Activated CD4-positive, alpha-beta T cell treated with anti-CD3 and anti-CD28 coated beads, Interleukin-2, amount 10 ng/mL, durations not matched to agents 7 days and 5 days (primary cell): ENCODE measurements at regions not wholly inside any gene's neighbourhood (a gene's known extent, or its start where the extent isn't known, plus 50 kb on each side); places are given as distances from the start of the nearest gene placed in this dataset.
"Not testable (repeated sequence)": the region's sequence is repeated elsewhere in the genome, so short reads cannot be mapped to it uniquely, and the experiment has no call there.

Experiments used
- CTCF ChIA-PET: fragments of 350-600 bp; sonication (Branson Sonifier 250); formaldehyde crosslinking; loops from one replicate; lab custom pipeline; 2021; ENCODE audit warnings: antibody characterized with exemption; lab: Charles Lee
- POLR2A ChIA-PET: fragments of 350-600 bp; sonication (Branson Sonifier 250); formaldehyde crosslinking; loops from one replicate; lab custom pipeline; 2021; ENCODE audit warnings: antibody characterized with exemption; lab: Charles Lee
- DNase-seq: peaks from one replicate; pipeline ENCODE4 v3.0.0-alpha.2; 2020
- H3K27ac Mint-ChIP-seq: one replicate; pipeline ENCODE4 v1.8.0; 2021; ENCODE audit warnings: mild to moderate bottlenecking, moderate library complexity, mixed read lengths
- H3K27me3 Mint-ChIP-seq: one replicate; pipeline ENCODE4 v1.8.0; 2021; ENCODE audit warnings: mixed read lengths
- H3K36me3 Mint-ChIP-seq: one replicate; pipeline ENCODE4 v1.8.0; 2021; ENCODE audit warnings: low read depth, mixed read lengths
- H3K4me1 Mint-ChIP-seq: one replicate; pipeline ENCODE4 v1.8.0; 2021; ENCODE audit warnings: mixed read lengths
- H3K4me3 Mint-ChIP-seq: one replicate; pipeline ENCODE4 v1.8.0; 2021; ENCODE audit warnings: mild to moderate bottlenecking, moderate library complexity, mixed read lengths
- H3K9me3 Mint-ChIP-seq: one replicate; pipeline ENCODE4 v1.8.0; 2021; ENCODE audit warnings: mixed read lengths

- H3K36me3 Mint-ChIP-seq = no peaks in the 10 kb centered on the region
- H3K27ac Mint-ChIP-seq = no peak overlapping the region
- H3K4me1 Mint-ChIP-seq = no peaks in the 10 kb centered on the region
- H3K27me3 Mint-ChIP-seq = no peaks in the 10 kb centered on the region
- no peaks in the 10 kb centered on the region for H3K9me3 Mint-ChIP-seq
- CTCF ChIA-PET = no interaction called here
- DNase-seq = no peak
- H3K4me3 Mint-ChIP-seq = no peak overlapping the region
- POLR2A ChIA-PET = no interaction called here
These were observed 93.0 kb upstream of the PRKD1 start for GRCh38 chr14:30020687-30021086.

DNA sequence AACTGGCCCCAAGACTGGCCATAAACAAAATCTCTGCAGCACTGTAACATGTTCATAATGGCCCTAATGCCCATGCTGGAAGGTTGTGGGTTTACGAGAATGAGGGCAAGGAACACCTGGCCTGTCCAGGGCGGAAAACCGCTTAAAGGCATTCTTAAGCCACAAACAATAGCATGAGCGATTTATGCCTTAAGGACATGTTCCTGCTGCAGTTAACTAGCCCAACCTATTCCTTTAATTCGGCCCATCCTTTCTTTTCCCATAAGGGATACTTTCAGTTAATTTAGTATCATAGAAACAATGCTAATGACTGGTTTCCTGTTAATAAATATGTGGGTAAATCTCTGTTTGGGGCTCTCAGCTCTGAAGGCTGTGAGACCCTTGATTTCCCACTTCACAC is 95.7 kb upstream of the PRKD1 start:
- H3K27ac Mint-ChIP-seq, DNase-seq, H3K9me3 Mint-ChIP-seq, H3K36me3 Mint-ChIP-seq, H3K4me3 Mint-ChIP-seq, H3K4me1 Mint-ChIP-seq, CTCF ChIA-PET, POLR2A ChIA-PET, H3K27me3 Mint-ChIP-seq: not testable (repeated sequence)

GRCh38 chr14:30034152-30034551 is 106.5 kb upstream of the PRKD1 start:
- H3K4me1 Mint-ChIP-seq = no peaks in the 10 kb centered on the region

DNA sequence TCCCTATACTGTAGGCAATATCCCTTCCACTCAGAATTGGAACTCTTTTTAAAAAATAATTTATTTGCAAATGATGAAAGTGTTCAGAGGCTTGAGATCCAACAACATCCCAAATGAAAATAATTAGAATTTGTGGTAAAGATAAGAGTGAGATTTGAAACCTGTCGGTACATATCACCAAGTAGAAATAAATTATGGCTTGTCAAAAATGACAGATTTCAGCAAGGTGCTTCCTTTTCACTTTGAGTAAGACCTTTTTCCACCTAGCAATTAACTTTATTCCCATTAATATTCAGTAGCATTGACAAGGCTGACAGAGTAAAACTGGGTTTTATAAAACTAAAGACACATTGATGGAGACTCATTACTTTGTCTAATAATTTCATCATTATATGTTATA is 107.7 kb upstream of the PRKD1 start:
- CTCF ChIA-PET = no interaction called here
- Mint-ChIP-seq H3K36me3 (no peaks in the 10 kb centered on the region), H3K27me3 (no peaks in the 10 kb centered on the region), H3K4me3 (no peak overlapping the region), H3K9me3 (peaks cover 9% of the 10 kb centered on the region), H3K4me1 (no peaks in the 10 kb centered on the region), H3K27ac (no peak overlapping the region)
- POLR2A ChIA-PET = no interaction called here
- no peak for DNase-seq

More at GRCh38 chr14:30034152-30034551, 106.5 kb upstream of the PRKD1 start:
- ChIA-PET POLR2A (no interaction called here), CTCF (no interaction called here)
- Mint-ChIP-seq H3K36me3 (no peaks in the 10 kb centered on the region), H3K27ac (no peak overlapping the region), H3K27me3 (no peaks in the 10 kb centered on the region), H3K4me3 (no peak overlapping the region), H3K9me3 (peaks cover 12% of the 10 kb centered on the region)
- DNase-seq = no peak

DNA sequence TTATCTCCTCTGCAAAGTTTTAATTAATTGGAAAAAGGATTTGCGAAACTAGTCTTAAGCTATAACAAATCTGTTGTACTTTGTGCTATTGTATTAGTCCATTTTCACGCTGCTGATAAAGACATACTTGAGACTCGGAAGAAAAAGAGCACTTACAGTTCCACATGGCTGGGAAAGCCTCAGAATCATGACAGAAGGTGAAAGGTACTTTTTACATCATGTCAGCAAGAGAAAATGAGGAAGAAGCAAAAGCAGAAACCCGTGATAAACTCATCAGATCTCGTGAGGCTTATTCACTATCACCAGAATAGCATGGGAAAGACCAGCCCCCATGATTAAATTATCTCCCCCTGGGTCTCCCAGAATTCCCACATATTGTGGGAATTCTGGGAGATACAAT is 118.1 kb upstream of the PRKD1 start:
- POLR2A ChIA-PET = no interaction called here

GRCh38 chr14:30053103-30053502 is 125.5 kb upstream of the PRKD1 start:
- ChIA-PET CTCF (no interaction called here), POLR2A (no interaction called here)
- no peak for DNase-seq
- Mint-ChIP-seq H3K4me1 (no peaks in the 10 kb centered on the region), H3K4me3 (no peak overlapping the region), H3K27me3 (no peaks in the 10 kb centered on the region), H3K9me3 (peaks cover 12% of the 10 kb centered on the region), H3K27ac (no peak overlapping the region), H3K36me3 (no peaks in the 10 kb centered on the region)

More for the DNA sequence above, 118.1 kb upstream of the PRKD1 start:
- Mint-ChIP-seq H3K27ac (no peak overlapping the region), H3K4me3 (no peak overlapping the region), H3K4me1 (no peaks in the 10 kb centered on the region), H3K36me3 (no peaks in the 10 kb centered on the region), H3K9me3 (peaks cover 9% of the 10 kb centered on the region), H3K27me3 (no peaks in the 10 kb centered on the region)
- DNase-seq = no peak
- CTCF ChIA-PET = no interaction called here

DNA sequence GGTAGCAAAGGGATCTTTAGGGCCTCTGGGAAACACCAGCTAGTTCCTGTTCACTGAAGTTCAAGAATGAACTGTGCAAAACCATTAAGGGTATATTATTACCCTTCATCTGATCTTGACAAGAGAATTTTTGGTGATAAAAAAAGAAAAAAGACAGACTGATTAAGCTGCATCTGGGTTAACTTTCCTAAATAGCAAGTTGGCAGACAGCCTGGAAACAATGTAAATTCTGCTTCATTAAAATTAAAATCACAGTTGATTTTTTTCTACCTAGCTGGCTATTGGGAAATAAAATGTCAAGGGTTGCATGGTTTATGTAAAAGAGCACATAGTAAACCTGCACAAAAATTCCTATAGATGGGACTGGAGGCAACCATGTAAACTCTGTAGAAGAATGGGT is 126.6 kb upstream of the PRKD1 start:
- Mint-ChIP-seq H3K4me3 (no peak overlapping the region), H3K27ac (no peak overlapping the region), H3K9me3 (peaks cover 10% of the 10 kb centered on the region), H3K27me3 (no peaks in the 10 kb centered on the region), H3K36me3 (no peaks in the 10 kb centered on the region), H3K4me1 (no peaks in the 10 kb centered on the region)
- ChIA-PET POLR2A (no interaction called here), CTCF (no interaction called here)
- no peak for DNase-seq

- no peak overlapping the region for H3K27ac Mint-ChIP-seq
- peaks cover 6% of the 10 kb centered on the region for H3K9me3 Mint-ChIP-seq
- no peaks in the 10 kb centered on the region for H3K36me3 Mint-ChIP-seq
- H3K4me1 Mint-ChIP-seq = no peaks in the 10 kb centered on the region
- no peaks in the 10 kb centered on the region for H3K27me3 Mint-ChIP-seq
- no peak for DNase-seq
- CTCF ChIA-PET = no interaction called here
- H3K4me3 Mint-ChIP-seq = no peak overlapping the region
- POLR2A ChIA-PET = no interaction called here
These were observed 130.8 kb upstream of the PRKD1 start for GRCh38 chr14:30058401-30058800.

DNA sequence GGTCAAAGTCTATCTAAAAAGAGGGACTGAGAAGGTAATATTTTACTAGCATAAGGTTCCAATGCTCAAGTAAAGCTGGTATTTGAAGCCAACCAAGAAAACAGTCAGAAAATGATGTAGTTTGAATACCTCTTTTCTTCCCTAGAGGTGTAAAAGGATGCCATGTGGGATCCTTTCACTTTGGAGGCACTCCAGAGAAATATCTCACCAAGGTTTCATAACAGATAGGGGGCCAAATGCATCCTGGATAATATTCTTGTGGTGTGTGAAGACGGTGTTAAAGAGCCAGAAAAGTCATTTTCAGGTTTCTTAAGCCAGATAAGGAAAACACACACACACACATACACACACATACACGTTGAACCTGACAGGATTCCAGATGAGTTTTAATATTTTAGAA is 136.1 kb upstream of the PRKD1 start:
- Mint-ChIP-seq H3K27me3 (no peaks in the 10 kb centered on the region), H3K4me3 (no peak overlapping the region), H3K4me1 (no peaks in the 10 kb centered on the region), H3K27ac (no peak overlapping the region), H3K9me3 (peaks cover 9% of the 10 kb centered on the region), H3K36me3 (no peaks in the 10 kb centered on the region)
- DNase-seq = no peak
- CTCF ChIA-PET = no interaction called here
- POLR2A ChIA-PET = no interaction called here

DNA sequence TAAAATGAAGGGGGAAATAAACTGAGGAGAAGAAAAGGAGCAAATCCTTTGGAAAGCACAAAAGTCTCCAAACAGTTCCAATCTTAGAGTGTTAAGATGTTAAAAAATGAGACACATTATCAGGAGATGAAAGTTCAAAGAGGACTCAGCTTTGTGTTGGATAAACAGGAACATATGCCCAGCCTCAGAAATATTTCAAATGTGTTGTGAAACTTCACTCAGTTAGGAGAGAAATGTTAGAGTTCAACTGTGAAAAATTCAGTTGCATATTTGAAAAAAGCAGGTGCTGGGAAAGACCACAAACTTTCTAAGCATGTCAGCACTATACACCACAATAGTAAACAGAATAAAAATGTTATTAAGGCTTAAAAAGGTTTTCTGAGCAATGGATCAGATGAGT is 136.8 kb upstream of the PRKD1 start:
- no peak for DNase-seq
- ChIA-PET POLR2A (no interaction called here), CTCF (no interaction called here)
- Mint-ChIP-seq H3K4me3 (no peak overlapping the region), H3K27me3 (no peaks in the 10 kb centered on the region), H3K36me3 (no peaks in the 10 kb centered on the region), H3K27ac (no peak overlapping the region), H3K9me3 (peaks cover 9% of the 10 kb centered on the region), H3K4me1 (no peaks in the 10 kb centered on the region)

- ChIA-PET CTCF (no interaction called here), POLR2A (no interaction called here)
- peaks cover 10% of the 10 kb centered on the region for H3K9me3 Mint-ChIP-seq
These were observed 141.9 kb upstream of the PRKD1 start for GRCh38 chr14:30069536-30069935.

GRCh38 chr14:30072454-30072853 is 144.8 kb upstream of the PRKD1 start:
- H3K9me3 Mint-ChIP-seq = peaks cover 10% of the 10 kb centered on the region
- H3K36me3 Mint-ChIP-seq, CTCF ChIA-PET, H3K4me1 Mint-ChIP-seq, H3K4me3 Mint-ChIP-seq, H3K27me3 Mint-ChIP-seq, POLR2A ChIA-PET, DNase-seq, H3K27ac Mint-ChIP-seq: not testable (repeated sequence)

More at GRCh38 chr14:30069536-30069935, 141.9 kb upstream of the PRKD1 start:
- DNase-seq = no peak
- Mint-ChIP-seq H3K27me3 (no peaks in the 10 kb centered on the region), H3K36me3 (no peaks in the 10 kb centered on the region), H3K4me1 (no peaks in the 10 kb centered on the region), H3K27ac (no peak overlapping the region), H3K4me3 (no peak overlapping the region)

DNA sequence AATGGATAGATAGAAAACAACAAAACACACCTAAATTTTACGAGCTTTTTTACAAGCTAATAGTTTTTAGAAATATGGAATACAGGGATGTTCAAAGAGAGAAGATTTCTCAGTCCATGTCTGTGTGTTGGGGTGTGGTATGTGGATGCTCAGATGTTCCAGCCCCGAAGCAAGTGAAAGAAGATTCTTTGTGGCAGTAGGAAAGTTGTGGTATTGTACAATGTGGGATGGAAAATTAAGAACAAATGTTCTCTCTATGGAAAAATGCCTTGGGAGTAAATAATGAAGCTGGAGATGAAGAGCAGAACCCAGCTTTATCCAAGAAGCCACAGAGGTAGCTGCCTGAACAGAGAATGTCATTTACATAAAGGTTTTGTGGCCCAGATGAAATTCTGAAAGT is 150.3 kb upstream of the PRKD1 start:
- no peak overlapping the region for H3K4me3 Mint-ChIP-seq
- ChIA-PET POLR2A (no interaction called here), CTCF (no interaction called here)
- no peak overlapping the region for H3K27ac Mint-ChIP-seq
- H3K4me1 Mint-ChIP-seq = no peaks in the 10 kb centered on the region
- no peaks in the 10 kb centered on the region for H3K27me3 Mint-ChIP-seq
- peaks cover 9% of the 10 kb centered on the region for H3K9me3 Mint-ChIP-seq
- DNase-seq = no peak
- no peaks in the 10 kb centered on the region for H3K36me3 Mint-ChIP-seq

DNA sequence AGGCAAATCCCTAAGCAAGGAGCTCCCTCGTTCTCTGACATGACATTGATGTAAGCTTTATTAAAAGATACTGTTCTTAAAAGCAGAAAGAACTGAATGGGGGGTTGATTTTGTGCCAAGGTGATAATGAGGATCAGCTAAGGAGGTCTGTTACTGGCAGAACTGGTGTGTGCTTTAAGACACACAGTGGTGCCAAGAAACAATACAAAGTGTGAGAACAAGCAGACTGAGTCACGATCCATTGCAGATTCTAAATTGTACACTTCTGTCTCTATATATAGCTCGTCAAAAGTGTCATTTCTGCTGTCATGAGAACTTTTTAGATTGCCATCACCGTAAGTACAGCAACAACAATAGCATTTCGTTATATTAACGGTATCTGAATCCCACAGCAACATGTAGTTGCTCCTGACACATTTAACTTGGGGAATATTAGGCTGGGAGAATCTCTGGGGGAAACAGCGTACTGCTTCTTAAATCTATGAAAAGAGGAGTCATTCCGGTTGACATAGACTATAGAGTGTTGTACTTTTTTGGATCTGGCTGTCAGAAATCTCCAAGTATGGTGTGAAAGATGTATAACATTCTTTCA is 151.3 kb upstream of the PRKD1 start:
- ChIA-PET CTCF (no interaction called here), POLR2A (no interaction called here)
- H3K4me3 Mint-ChIP-seq = no peak overlapping the region

More for the DNA sequence above, 151.3 kb upstream of the PRKD1 start:
- H3K4me1 Mint-ChIP-seq = no peaks in the 10 kb centered on the region
- DNase-seq = no peak
- H3K36me3 Mint-ChIP-seq = no peaks in the 10 kb centered on the region
- H3K9me3 Mint-ChIP-seq = peaks cover 5% of the 10 kb centered on the region
- no peaks in the 10 kb centered on the region for H3K27me3 Mint-ChIP-seq
- H3K27ac Mint-ChIP-seq = no peak overlapping the region
